ENCODE measurements at regions not wholly inside any gene's neighbourhood (a gene's known extent, or its start where the extent isn't known, plus 50 kb on each side); places are given as distances from the start of the nearest gene placed in this dataset.

DNA sequence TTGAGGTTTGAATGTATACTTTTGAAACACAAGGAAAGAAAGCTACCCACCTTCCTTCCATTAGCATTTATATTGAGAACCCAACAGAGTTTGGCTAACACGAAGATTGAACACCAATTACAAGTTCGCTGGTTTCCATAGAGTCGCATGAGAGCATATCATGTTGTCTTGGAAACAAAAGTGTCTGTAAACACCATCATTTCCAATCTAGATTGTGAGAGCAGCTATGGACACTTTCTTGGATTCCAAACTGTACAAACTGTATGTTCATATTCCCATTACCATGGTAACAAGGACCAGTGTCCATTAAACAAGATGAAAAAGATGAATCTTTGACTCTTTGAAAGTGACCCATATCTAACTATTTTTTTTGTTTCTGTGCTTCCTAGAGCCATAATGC, 529.9 kb upstream of the ROBO1 start:
- H3K9me3 ChIP-seq (ENCODE audit: control insufficient read depth, insufficient read depth, low read length): no peaks in the 10 kb centered on the region

DNA sequence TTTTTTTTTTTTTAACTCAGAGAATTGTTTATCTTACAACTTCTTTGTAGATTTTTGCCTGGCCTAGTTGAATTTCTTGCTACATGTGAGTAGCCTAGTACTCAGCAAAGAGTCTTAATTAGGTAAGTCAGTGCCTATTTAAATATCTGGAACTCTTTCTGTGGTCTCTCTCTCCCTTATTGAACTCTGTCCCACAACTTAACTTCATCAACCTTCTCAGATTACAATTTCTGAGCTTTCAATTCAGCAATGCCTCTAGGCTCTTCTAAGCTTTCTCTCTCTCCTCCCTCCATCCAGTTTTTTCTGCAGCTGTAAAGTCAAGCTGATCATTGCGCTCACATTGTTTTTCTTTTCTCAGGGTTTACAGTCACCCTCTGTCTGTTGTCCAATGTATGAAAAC, 517.6 kb upstream of the ROBO1 start:
- H3K4me1 ChIP-seq (ENCODE audit: control insufficient read depth, insufficient read depth, low read length): peaks cover 6% of the 10 kb centered on the region; the same call in 1 of the 2 replicates
- no peaks in the 10 kb centered on the region for H3K27me3 ChIP-seq (ENCODE audit: control insufficient read depth, insufficient read depth, low read length)
- H3K36me3 ChIP-seq (ENCODE audit: control insufficient read depth, insufficient read depth, low read length): no peaks in the 10 kb centered on the region
- no peak overlapping the region for H3K9ac ChIP-seq (ENCODE audit: low read depth, low read length)
- H3K27ac ChIP-seq (ENCODE audit: low read depth, low read length): no peak overlapping the region
- no peak overlapping the region for H3K4me3 ChIP-seq (ENCODE audit: low read depth, low read length)
- no peaks in the 10 kb centered on the region for H3K9me3 ChIP-seq (ENCODE audit: control insufficient read depth, insufficient read depth, low read length)

More for the DNA sequence above, 529.9 kb upstream of the ROBO1 start:
- Histone ChIP-seq H3K27me3 (ENCODE audit: control insufficient read depth, insufficient read depth, low read length) (no peaks in the 10 kb centered on the region), H3K27ac (ENCODE audit: low read depth, low read length) (no peak overlapping the region), H3K9ac (ENCODE audit: low read depth, low read length) (no peak overlapping the region), H3K4me1 (ENCODE audit: control insufficient read depth, insufficient read depth, low read length) (no peaks in the 10 kb centered on the region), H3K36me3 (ENCODE audit: control insufficient read depth, insufficient read depth, low read length) (no peaks in the 10 kb centered on the region), H3K4me3 (ENCODE audit: low read depth, low read length) (no peak overlapping the region)

GRCh38 chr3:80283783-80284182, 516.0 kb upstream of the ROBO1 start:
- no peak overlapping the region for H3K4me3 ChIP-seq (ENCODE audit: low read depth, low read length)
- no peak overlapping the region for H3K27ac ChIP-seq (ENCODE audit: low read depth, low read length)
- H3K36me3 ChIP-seq (ENCODE audit: control insufficient read depth, insufficient read depth, low read length): no peaks in the 10 kb centered on the region
- no peaks in the 10 kb centered on the region for H3K27me3 ChIP-seq (ENCODE audit: control insufficient read depth, insufficient read depth, low read length)
- no peaks in the 10 kb centered on the region for H3K9me3 ChIP-seq (ENCODE audit: control insufficient read depth, insufficient read depth, low read length)
- no peak overlapping the region for H3K9ac ChIP-seq (ENCODE audit: low read depth, low read length)
- peaks cover 6% of the 10 kb centered on the region; the same call in 1 of the 2 replicates for H3K4me1 ChIP-seq (ENCODE audit: control insufficient read depth, insufficient read depth, low read length)

GRCh38 chr3:80278056-80278455, 510.3 kb upstream of the ROBO1 start:
- Histone ChIP-seq H3K4me1 (ENCODE audit: control insufficient read depth, insufficient read depth, low read length) (no peaks in the 10 kb centered on the region), H3K4me3 (ENCODE audit: low read depth, low read length) (no peak overlapping the region), H3K9ac (ENCODE audit: low read depth, low read length) (no peak overlapping the region), H3K9me3 (ENCODE audit: control insufficient read depth, insufficient read depth, low read length) (no peaks in the 10 kb centered on the region), H3K36me3 (ENCODE audit: control insufficient read depth, insufficient read depth, low read length) (no peaks in the 10 kb centered on the region), H3K27me3 (ENCODE audit: control insufficient read depth, insufficient read depth, low read length) (no peaks in the 10 kb centered on the region), H3K27ac (ENCODE audit: low read depth, low read length) (no peak overlapping the region)

DNA sequence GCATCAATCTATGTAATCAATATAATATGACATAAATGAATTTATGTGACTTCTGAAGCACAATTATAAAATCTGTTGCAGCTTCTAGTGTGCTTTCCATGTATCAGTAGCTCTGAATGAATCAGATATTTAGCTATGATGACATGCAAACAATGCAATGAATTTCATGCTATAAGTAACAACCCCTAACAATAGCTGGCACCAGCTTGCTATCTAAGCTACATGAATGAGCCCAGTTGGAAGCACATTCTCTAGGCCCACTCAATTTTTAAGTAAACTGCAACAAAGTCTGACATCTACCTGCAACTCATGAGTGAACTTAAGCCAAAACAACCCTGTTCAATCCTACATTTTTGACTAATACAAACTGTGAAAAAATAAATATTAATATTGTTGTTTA, 507.3 kb upstream of the ROBO1 start:
- Histone ChIP-seq H3K27ac (ENCODE audit: low read depth, low read length) (no peak overlapping the region), H3K4me1 (ENCODE audit: control insufficient read depth, insufficient read depth, low read length) (no peaks in the 10 kb centered on the region), H3K27me3 (ENCODE audit: control insufficient read depth, insufficient read depth, low read length) (no peaks in the 10 kb centered on the region), H3K36me3 (ENCODE audit: control insufficient read depth, insufficient read depth, low read length) (no peaks in the 10 kb centered on the region), H3K9me3 (ENCODE audit: control insufficient read depth, insufficient read depth, low read length) (no peaks in the 10 kb centered on the region), H3K9ac (ENCODE audit: low read depth, low read length) (no peak overlapping the region), H3K4me3 (ENCODE audit: low read depth, low read length) (no peak overlapping the region)

DNA sequence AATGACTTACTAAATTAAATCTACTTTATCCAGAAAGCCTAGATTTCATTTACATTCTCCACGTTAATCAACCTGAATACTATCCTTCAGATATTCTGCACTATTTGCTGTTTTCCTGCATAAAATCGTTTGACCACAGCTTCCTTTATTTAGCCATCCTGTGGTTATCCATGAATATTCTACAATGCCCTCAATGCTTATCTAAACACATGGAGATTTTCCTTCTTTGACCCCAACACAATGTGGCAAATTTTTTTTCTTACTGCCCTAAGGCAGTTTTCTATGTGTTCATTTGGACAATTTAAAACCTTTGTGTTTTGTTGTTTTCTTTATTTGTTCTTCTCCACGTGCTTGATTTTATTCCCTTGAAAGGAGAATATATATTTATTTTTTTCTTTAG, 495.5 kb upstream of the ROBO1 start:
- H3K27ac ChIP-seq (ENCODE audit: low read depth, low read length): no peak overlapping the region
- H3K36me3 ChIP-seq (ENCODE audit: control insufficient read depth, insufficient read depth, low read length): no peaks in the 10 kb centered on the region
- H3K4me3 ChIP-seq (ENCODE audit: low read depth, low read length): no peak overlapping the region
- no peaks in the 10 kb centered on the region for H3K9me3 ChIP-seq (ENCODE audit: control insufficient read depth, insufficient read depth, low read length)
- H3K9ac ChIP-seq (ENCODE audit: low read depth, low read length): no peak overlapping the region
- H3K4me1 ChIP-seq (ENCODE audit: control insufficient read depth, insufficient read depth, low read length): peaks cover 7% of the 10 kb centered on the region; the same call in 1 of the 2 replicates
- H3K27me3 ChIP-seq (ENCODE audit: control insufficient read depth, insufficient read depth, low read length): no peaks in the 10 kb centered on the region

DNA sequence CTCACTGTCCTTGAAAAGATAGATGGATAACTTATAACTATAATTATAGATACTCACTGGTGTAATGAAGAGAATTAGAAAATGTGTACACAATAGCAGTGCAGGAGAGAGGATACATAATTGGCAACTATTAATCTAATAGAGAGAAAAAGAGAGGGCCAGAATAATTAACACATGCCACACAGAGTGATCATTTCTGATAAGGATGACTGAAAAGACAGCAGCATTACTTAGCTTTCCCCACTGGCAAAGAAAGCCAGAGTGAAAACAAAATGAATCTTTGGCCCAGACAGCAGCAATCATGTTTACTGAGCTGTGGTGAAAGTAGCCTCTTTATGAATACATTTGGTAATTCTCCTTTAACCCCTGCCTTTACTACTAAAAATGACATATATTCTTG, 493.3 kb upstream of the ROBO1 start:
- Histone ChIP-seq H3K4me1 (ENCODE audit: control insufficient read depth, insufficient read depth, low read length) (peaks cover 7% of the 10 kb centered on the region; the same call in 1 of the 2 replicates), H3K4me3 (ENCODE audit: low read depth, low read length) (no peak overlapping the region), H3K9me3 (ENCODE audit: control insufficient read depth, insufficient read depth, low read length) (no peaks in the 10 kb centered on the region), H3K36me3 (ENCODE audit: control insufficient read depth, insufficient read depth, low read length) (no peaks in the 10 kb centered on the region), H3K9ac (ENCODE audit: low read depth, low read length) (no peak overlapping the region), H3K27ac (ENCODE audit: low read depth, low read length) (no peak overlapping the region), H3K27me3 (ENCODE audit: control insufficient read depth, insufficient read depth, low read length) (no peaks in the 10 kb centered on the region)

DNA sequence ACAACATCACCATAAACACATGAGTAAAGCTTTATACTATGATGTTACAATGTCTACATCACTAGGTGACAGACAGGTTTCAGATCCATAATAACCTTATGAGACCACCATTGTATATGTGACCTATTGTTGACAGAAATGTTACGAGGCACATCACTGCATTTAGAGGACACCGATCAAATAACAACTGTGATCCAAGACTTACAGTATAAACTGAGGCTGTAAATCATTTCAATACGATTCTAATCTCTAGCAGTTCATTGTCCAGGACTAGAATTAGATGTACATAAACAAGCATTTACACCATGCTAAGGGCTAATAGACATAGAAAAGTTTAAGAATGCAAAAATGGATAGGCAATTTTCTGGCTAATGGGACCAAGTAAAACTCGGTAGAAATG, 491.9 kb upstream of the ROBO1 start:
- peaks cover 7% of the 10 kb centered on the region; the same call in 1 of the 2 replicates for H3K4me1 ChIP-seq (ENCODE audit: control insufficient read depth, insufficient read depth, low read length)
- H3K27me3 ChIP-seq (ENCODE audit: control insufficient read depth, insufficient read depth, low read length): no peaks in the 10 kb centered on the region

DNA sequence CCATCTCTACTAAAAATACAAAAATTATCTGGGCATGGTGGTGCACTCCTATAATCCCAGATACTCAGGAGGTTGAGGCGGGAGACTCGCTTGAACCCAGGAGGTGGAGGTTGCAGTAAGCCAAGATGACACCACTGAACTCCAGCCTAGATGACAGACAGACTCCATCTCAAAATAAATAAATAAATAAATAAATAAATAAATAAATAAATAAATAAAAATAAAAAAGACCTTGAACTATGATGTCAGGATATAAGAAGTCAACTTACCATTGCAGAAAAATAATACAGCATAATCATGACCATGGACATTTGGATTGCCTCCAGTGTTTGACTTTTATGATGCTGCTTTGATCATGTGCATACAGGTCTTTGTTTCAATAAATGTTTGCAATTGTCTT, 484.3 kb upstream of the ROBO1 start:
- Histone ChIP-seq H3K9ac (ENCODE audit: low read depth, low read length) (no peak overlapping the region), H3K36me3 (ENCODE audit: control insufficient read depth, insufficient read depth, low read length) (no peaks in the 10 kb centered on the region), H3K9me3 (ENCODE audit: control insufficient read depth, insufficient read depth, low read length) (no peaks in the 10 kb centered on the region), H3K4me1 (ENCODE audit: control insufficient read depth, insufficient read depth, low read length) (no peaks in the 10 kb centered on the region), H3K27ac (ENCODE audit: low read depth, low read length) (no peak overlapping the region), H3K27me3 (ENCODE audit: control insufficient read depth, insufficient read depth, low read length) (no peaks in the 10 kb centered on the region), H3K4me3 (ENCODE audit: low read depth, low read length) (no peak overlapping the region)

More for the DNA sequence above, 491.9 kb upstream of the ROBO1 start:
- no peak overlapping the region for H3K9ac ChIP-seq (ENCODE audit: low read depth, low read length)
- no peaks in the 10 kb centered on the region for H3K9me3 ChIP-seq (ENCODE audit: control insufficient read depth, insufficient read depth, low read length)
- no peak overlapping the region for H3K27ac ChIP-seq (ENCODE audit: low read depth, low read length)
- no peak overlapping the region for H3K4me3 ChIP-seq (ENCODE audit: low read depth, low read length)
- no peaks in the 10 kb centered on the region for H3K36me3 ChIP-seq (ENCODE audit: control insufficient read depth, insufficient read depth, low read length)

- H3K27ac ChIP-seq (ENCODE audit: low read depth, low read length): no peak overlapping the region
- no peaks in the 10 kb centered on the region for H3K4me1 ChIP-seq (ENCODE audit: control insufficient read depth, insufficient read depth, low read length)
- no peaks in the 10 kb centered on the region for H3K9me3 ChIP-seq (ENCODE audit: control insufficient read depth, insufficient read depth, low read length)
- H3K36me3 ChIP-seq (ENCODE audit: control insufficient read depth, insufficient read depth, low read length): no peaks in the 10 kb centered on the region
- no peaks in the 10 kb centered on the region for H3K27me3 ChIP-seq (ENCODE audit: control insufficient read depth, insufficient read depth, low read length)
- no peak overlapping the region for H3K4me3 ChIP-seq (ENCODE audit: low read depth, low read length)
- H3K9ac ChIP-seq (ENCODE audit: low read depth, low read length): no peak overlapping the region
Measured at GRCh38 chr3:80247766-80248165, 480.0 kb upstream of the ROBO1 start.

DNA sequence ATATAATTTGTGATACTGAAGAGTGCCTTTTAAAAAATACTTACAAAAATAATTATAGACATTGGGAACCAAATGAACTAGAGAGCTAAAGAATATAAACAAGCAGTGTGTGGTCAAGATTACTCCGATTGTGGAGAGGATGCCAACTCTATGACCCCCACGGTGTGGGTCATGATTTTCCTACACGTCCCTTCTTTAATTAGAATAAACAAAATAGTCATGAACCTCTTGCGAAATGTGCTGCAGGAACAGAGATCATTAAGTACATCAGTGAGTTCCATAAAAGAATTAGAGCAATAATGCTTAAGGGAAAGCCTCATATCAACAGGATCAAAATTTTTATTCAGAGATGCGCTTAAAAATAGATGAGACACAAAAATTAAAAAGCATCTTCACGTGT, 476.6 kb upstream of the ROBO1 start:
- no peak overlapping the region for H3K4me3 ChIP-seq (ENCODE audit: low read depth, low read length)
- H3K9ac ChIP-seq (ENCODE audit: low read depth, low read length): no peak overlapping the region
- H3K4me1 ChIP-seq (ENCODE audit: control insufficient read depth, insufficient read depth, low read length): peaks cover 6% of the 10 kb centered on the region
- H3K9me3 ChIP-seq (ENCODE audit: control insufficient read depth, insufficient read depth, low read length): no peaks in the 10 kb centered on the region
- no peaks in the 10 kb centered on the region for H3K27me3 ChIP-seq (ENCODE audit: control insufficient read depth, insufficient read depth, low read length)
- H3K27ac ChIP-seq (ENCODE audit: low read depth, low read length): no peak overlapping the region
- H3K36me3 ChIP-seq (ENCODE audit: control insufficient read depth, insufficient read depth, low read length): no peaks in the 10 kb centered on the region

GRCh38 chr3:80241791-80242190, 474.0 kb upstream of the ROBO1 start:
- Histone ChIP-seq H3K4me1 (ENCODE audit: control insufficient read depth, insufficient read depth, low read length) (peaks cover 6% of the 10 kb centered on the region), H3K27me3 (ENCODE audit: control insufficient read depth, insufficient read depth, low read length) (no peaks in the 10 kb centered on the region), H3K4me3 (ENCODE audit: low read depth, low read length) (no peak overlapping the region), H3K27ac (ENCODE audit: low read depth, low read length) (no peak overlapping the region), H3K36me3 (ENCODE audit: control insufficient read depth, insufficient read depth, low read length) (no peaks in the 10 kb centered on the region), H3K9me3 (ENCODE audit: control insufficient read depth, insufficient read depth, low read length) (no peaks in the 10 kb centered on the region), H3K9ac (ENCODE audit: low read depth, low read length) (no peak overlapping the region)
